Mesendoderm (in vitro differentiated cells): ENCODE measurements at regions not wholly inside any gene's neighbourhood (a gene's known extent, or its start where the extent isn't known, plus 50 kb on each side); places are given as distances from the start of the nearest gene placed in this dataset.

Experiments
- DNase-seq: peaks from one replicate; pipeline ENCODE4 v3.0.0; 2013
- H2AK5ac ChIP-seq: 2 replicates; pipeline ENCODE4 v1.6.1; 2013; ENCODE audit warnings: low read length, inconsistent platforms
- H2BK120ac ChIP-seq: 2 replicates; pipeline ENCODE4 v1.6.1; 2013; ENCODE audit warnings: low read depth, mild to moderate bottlenecking, low read length, moderate library complexity, mixed read lengths
- H2BK15ac ChIP-seq: replicated peaks from 2 replicates; pipeline ENCODE4 v1.6.1; 2013; ENCODE audit warnings: low read depth, mild to moderate bottlenecking, moderate library complexity
- H2BK5ac ChIP-seq: 2 replicates; pipeline ENCODE4 v1.6.1; 2013; ENCODE audit warnings: low read length, inconsistent platforms
- H3K18ac ChIP-seq: 2 replicates; pipeline ENCODE4 v1.6.1; 2013; ENCODE audit warnings: mild to moderate bottlenecking, low read length, mixed read lengths
- H3K23ac ChIP-seq: one replicate; pipeline ENCODE4 v1.6.1; 2013; ENCODE audit warnings: low read length
- H3K27ac ChIP-seq: 2 replicates; pipeline ENCODE4 v1.5.1; 2013; ENCODE audit warnings: low read depth, mild to moderate bottlenecking, inconsistent platforms, low read length, moderate library complexity
- H3K27me3 ChIP-seq: 2 replicates; pipeline ENCODE4 v1.6.1; 2013; ENCODE audit warnings: low read length, control low read depth, mild to moderate bottlenecking, inconsistent platforms; ENCODE audit not compliant: insufficient read depth, poor library complexity
- H3K36me3 ChIP-seq: 2 replicates; pipeline ENCODE4 v1.6.1; 2013; ENCODE audit warnings: low read length, inconsistent platforms; ENCODE audit not compliant: control insufficient read depth, insufficient read depth
- H3K4ac ChIP-seq: one replicate; pipeline ENCODE4 v1.6.1; 2013; ENCODE audit warnings: low read depth, mild to moderate bottlenecking, low read length, moderate library complexity
- H3K4me1 ChIP-seq: 2 replicates; pipeline ENCODE4 v1.6.1; 2013; ENCODE audit warnings: low read depth, low read length, inconsistent platforms; ENCODE audit not compliant: control insufficient read depth
- H3K4me2 ChIP-seq: 2 replicates; pipeline ENCODE4 v1.6.1; 2013; ENCODE audit warnings: low read length
- H3K4me3 ChIP-seq: 2 replicates; pipeline ENCODE4 v1.5.1; 2013; ENCODE audit warnings: mild to moderate bottlenecking, low read length
- H3K56ac ChIP-seq: one replicate; pipeline ENCODE4 v1.6.1; 2013; ENCODE audit warnings: low read length
- H3K79me1 ChIP-seq: 2 replicates; pipeline ENCODE4 v1.6.1; 2013; ENCODE audit warnings: low read length, inconsistent platforms
- H3K79me2 ChIP-seq: 2 replicates; pipeline ENCODE4 v1.6.1; 2013; ENCODE audit warnings: mild to moderate bottlenecking, low read length; ENCODE audit not compliant: control insufficient read depth, insufficient read depth
- H3K9ac ChIP-seq: 2 replicates; pipeline ENCODE4 v1.6.1; 2013; ENCODE audit warnings: low read length, inconsistent platforms
- H4K5ac ChIP-seq: one replicate; pipeline ENCODE4 v1.6.1; 2013; ENCODE audit warnings: low read length
- H4K8ac ChIP-seq: one replicate; pipeline ENCODE4 v1.6.1; 2013; ENCODE audit warnings: low read depth, mild to moderate bottlenecking, control low read depth, low read length, moderate library complexity
- WGBS: extraction: QIAGEN DNeasy Blood & Tissue Kit; methylation state at CpG from one replicate; pipeline ENCODE4 v1.1.7; 2013; ENCODE audit warnings: low lambda C conversion rate, missing lambda C conversion rate; ENCODE audit not compliant: insufficient coverage; ENCODE audit errors: extremely low coverage; 5-methylcytosine and 5-hydroxymethylcytosine counted together

- Histone ChIP-seq H3K4me2 (no peak overlapping the region), H3K36me3 (no peaks in the 10 kb centered on the region), H3K4me3 (no peak overlapping the region), H3K27ac (no peak overlapping the region), H3K27me3 (no peaks in the 10 kb centered on the region), H4K8ac (no peak overlapping the region), H3K4me1 (no peaks in the 10 kb centered on the region), H3K23ac (no peak overlapping the region), H2AK5ac (no peak overlapping the region), H4K5ac (no peak overlapping the region), H2BK120ac (no peak overlapping the region), H3K4ac (no peak overlapping the region), H3K79me2 (no peaks in the 10 kb centered on the region), H3K79me1 (no peaks in the 10 kb centered on the region), H3K56ac (no peak overlapping the region), H3K18ac (no peak overlapping the region), H2BK15ac (no peak overlapping the region), H2BK5ac (no peak overlapping the region), H3K9ac (no peak overlapping the region)
- DNase-seq: no peak
- no CpG with 5 or more reads among the region's 1 CpG for WGBS
Observed at GRCh38 chr3:35413483-35413882, 225.8 kb upstream of the ARPP21 start.

- H3K4me2 ChIP-seq: no peak overlapping the region
- no peak for DNase-seq
- no peak overlapping the region for H2BK15ac ChIP-seq
- no peak overlapping the region for H2BK120ac ChIP-seq
- no peak overlapping the region for H2BK5ac ChIP-seq
- no peaks in the 10 kb centered on the region for H3K36me3 ChIP-seq
- no peaks in the 10 kb centered on the region for H3K27me3 ChIP-seq
- no peaks in the 10 kb centered on the region for H3K4me1 ChIP-seq
- H2AK5ac ChIP-seq: no peak overlapping the region
- H3K27ac ChIP-seq: no peak overlapping the region
- no peak overlapping the region for H3K9ac ChIP-seq
- H3K56ac ChIP-seq: no peak overlapping the region
- no peak overlapping the region for H4K5ac ChIP-seq
- H3K4me3 ChIP-seq: no peak overlapping the region
- no peaks in the 10 kb centered on the region for H3K79me2 ChIP-seq
- WGBS: no CpG with 5 or more reads among the region's 2 CpGs
- no peak overlapping the region for H3K23ac ChIP-seq
- no peaks in the 10 kb centered on the region for H3K79me1 ChIP-seq
- H3K4ac ChIP-seq: no peak overlapping the region
- H3K18ac ChIP-seq: no peak overlapping the region
- H4K8ac ChIP-seq: no peak overlapping the region
Observed at GRCh38 chr3:35417080-35417479, 222.2 kb upstream of the ARPP21 start.

GRCh38 chr3:35422101-35422500, 217.2 kb upstream of the ARPP21 start:
- H3K79me1 ChIP-seq: no peaks in the 10 kb centered on the region
- H3K4ac ChIP-seq: no peak overlapping the region
- no peak overlapping the region for H3K4me2 ChIP-seq
- H4K5ac ChIP-seq: no peak overlapping the region
- WGBS: no CpG with 5 or more reads among the region's 1 CpG
- H2BK15ac ChIP-seq: no peak overlapping the region
- H3K18ac ChIP-seq: no peak overlapping the region
- H4K8ac ChIP-seq: no peak overlapping the region
- H3K56ac ChIP-seq: no peak overlapping the region
- H3K79me2 ChIP-seq: no peaks in the 10 kb centered on the region
- H2BK120ac ChIP-seq: no peak overlapping the region
- no peak overlapping the region for H2AK5ac ChIP-seq
- no peak overlapping the region for H3K27ac ChIP-seq
- H2BK5ac ChIP-seq: no peak overlapping the region
- no peak overlapping the region for H3K4me3 ChIP-seq
- H3K23ac ChIP-seq: no peak overlapping the region
- H3K27me3 ChIP-seq: no peaks in the 10 kb centered on the region
- no peaks in the 10 kb centered on the region for H3K36me3 ChIP-seq
- no peak overlapping the region for H3K9ac ChIP-seq
- DNase-seq: no peak
- no peaks in the 10 kb centered on the region for H3K4me1 ChIP-seq

- Histone ChIP-seq H2BK120ac (no peak overlapping the region), H2AK5ac (no peak overlapping the region), H3K9ac (no peak overlapping the region), H3K4me3 (no peak overlapping the region), H3K79me2 (no peaks in the 10 kb centered on the region), H2BK15ac (no peak overlapping the region), H3K4me2 (no peak overlapping the region), H4K5ac (no peak overlapping the region), H2BK5ac (no peak overlapping the region), H3K36me3 (no peaks in the 10 kb centered on the region), H3K79me1 (no peaks in the 10 kb centered on the region), H3K27me3 (no peaks in the 10 kb centered on the region), H4K8ac (no peak overlapping the region), H3K4me1 (no peaks in the 10 kb centered on the region), H3K18ac (no peak overlapping the region), H3K27ac (no peak overlapping the region), H3K56ac (no peak overlapping the region), H3K4ac (no peak overlapping the region), H3K23ac (no peak overlapping the region)
- no peak for DNase-seq
- WGBS: no CpG with 5 or more reads among the region's 6 CpGs
Observed at GRCh38 chr3:35422836-35423601, 216.3 kb upstream of the ARPP21 start.

- Histone ChIP-seq H2BK120ac (no peak overlapping the region), H3K23ac (no peak overlapping the region), H2BK5ac (no peak overlapping the region), H3K4me2 (no peak overlapping the region), H3K4me3 (no peak overlapping the region), H3K36me3 (no peaks in the 10 kb centered on the region), H3K18ac (no peak overlapping the region), H2BK15ac (no peak overlapping the region), H3K79me2 (no peaks in the 10 kb centered on the region), H3K4ac (no peak overlapping the region), H3K56ac (no peak overlapping the region), H2AK5ac (no peak overlapping the region), H3K27me3 (no peaks in the 10 kb centered on the region), H3K27ac (no peak overlapping the region), H3K4me1 (no peaks in the 10 kb centered on the region), H3K79me1 (no peaks in the 10 kb centered on the region), H4K5ac (no peak overlapping the region), H3K9ac (no peak overlapping the region), H4K8ac (no peak overlapping the region)
- no peak for DNase-seq
- no CpG with 5 or more reads among the region's 3 CpGs for WGBS
Observed at GRCh38 chr3:35426366-35426958, 212.9 kb upstream of the ARPP21 start.

- no peak overlapping the region for H4K8ac ChIP-seq
- no peaks in the 10 kb centered on the region for H3K36me3 ChIP-seq
- no peak overlapping the region for H3K4ac ChIP-seq
- no peak overlapping the region for H2BK120ac ChIP-seq
- no peak overlapping the region for H2AK5ac ChIP-seq
- H3K79me1 ChIP-seq: no peaks in the 10 kb centered on the region
- no peak overlapping the region for H3K18ac ChIP-seq
- no peaks in the 10 kb centered on the region for H3K27me3 ChIP-seq
- H3K9ac ChIP-seq: no peak overlapping the region
- no peak overlapping the region for H3K56ac ChIP-seq
- WGBS: no CpG with 5 or more reads among the region's 1 CpG
- no peak overlapping the region for H2BK15ac ChIP-seq
- no peak overlapping the region for H3K4me3 ChIP-seq
- no peak overlapping the region for H3K4me2 ChIP-seq
- DNase-seq: no peak
- H3K4me1 ChIP-seq: no peaks in the 10 kb centered on the region
- H3K23ac ChIP-seq: no peak overlapping the region
- H3K79me2 ChIP-seq: no peaks in the 10 kb centered on the region
- no peak overlapping the region for H2BK5ac ChIP-seq
- H3K27ac ChIP-seq: no peak overlapping the region
- no peak overlapping the region for H4K5ac ChIP-seq
Observed at GRCh38 chr3:35437381-35437780, 201.9 kb upstream of the ARPP21 start.
